HepG2 (cell line): ENCODE measurements at regions not wholly inside any gene's neighbourhood (a gene's known extent, or its start where the extent isn't known, plus 50 kb on each side); places are given as distances from the start of the nearest gene placed in this dataset.

Experiments
- ATAC-seq: fragments of 200-7000 bp; cut with Tn5 transposase; 3 replicates; pipeline ENCODE4 v1.9.1; 2020; ENCODE audit warnings: mild to moderate bottlenecking, moderate library complexity
- BruUV-seq: library from RNA; stranded (reverse); fragments of 400-500 nt; replicated peaks from 2 replicates; lab custom pipeline; 2021; lab: Mats Ljungman, UMichigan
- CTCF ChIA-PET: fragments of 300-600 bp; formaldehyde crosslinking; extraction: SDS; loops from one replicate; lab custom pipeline; 2021; ENCODE audit warnings: low total read pairs, inconsistent platforms, low intra/inter-chr PET ratio; lab: Yijun Ruan, JAX
- POLR2A ChIA-PET: fragments of 350-600 bp; sonication (Branson Sonifier 250); formaldehyde crosslinking; loops from one replicate; lab custom pipeline; 2020; ENCODE audit warnings: antibody characterized with exemption, inconsistent platforms; lab: Yijun Ruan, JAX
- DNase-seq: peaks from one replicate; pipeline ENCODE4 v3.0.0-alpha.2; 2015; ENCODE audit warnings: low spot score
- FAIRE-seq: peaks from 3 replicates; lab custom pipeline; 2011; peaks lifted over from hg19 to GRCh38; lab: Jason Lieb, UNC
- H2AFZ ChIP-seq: one replicate; pipeline ENCODE4 v1.6.1; 2011; ENCODE audit warnings: low read length, inconsistent platforms
- H3K27ac ChIP-seq: fragments of 300-600 bp; 3 replicates; pipeline ENCODE4 v1.8.0; 2011; ENCODE audit warnings: mixed run types, mild to moderate bottlenecking, mixed read lengths, low read length, inconsistent platforms; ENCODE audit not compliant: insufficient read depth; ENCODE audit errors: extremely low read length
- H3K27me3 ChIP-seq, 2 experiments: fragments of 200-600 bp in 1 of 2; 2 replicates in 1 of 2; 3 replicates in 1 of 2; pipeline versions ENCODE4 v1.6.0 to v1.8.0; 2011; ENCODE audit warnings: low read length in 2 of 2, mild to moderate bottlenecking in 2 of 2, moderate library complexity in 2 of 2, inconsistent platforms in 1 of 2; ENCODE audit not compliant: insufficient read depth in 2 of 2, control insufficient read depth in 1 of 2
- H3K36me3 ChIP-seq, 2 experiments: fragments of 200-600 bp in 1 of 2; replicated peaks in 1 of 2; 2 replicates in 1 of 2; 3 replicates in 1 of 2; pipeline versions ENCODE4 v1.5.1 to v1.8.0; 2011; ENCODE audit warnings: low read length in 2 of 2, inconsistent platforms in 1 of 2; ENCODE audit not compliant: insufficient read depth in 2 of 2, control insufficient read depth in 1 of 2
- H3K4me1 ChIP-seq: 2 replicates; pipeline ENCODE4 v1.5.1; 2012; ENCODE audit warnings: low read length, inconsistent platforms; ENCODE audit not compliant: insufficient read depth
- H3K4me2 ChIP-seq: 2 replicates; pipeline ENCODE4 v1.6.0; 2011; ENCODE audit warnings: low read depth, low read length, inconsistent platforms
- H3K4me3 ChIP-seq, 3 experiments: fragments of 200-600 bp in 1 of 3; sonication (generic), shearing (Covaris generic) in 1 of 3; replicated peaks in 1 of 3; 2 replicates each; pipeline ENCODE4 v1.5.1; 2011 to 2016; ENCODE audit warnings: low read length in 3 of 3, inconsistent platforms in 2 of 3, low read depth in 2 of 3, mild to moderate bottlenecking in 2 of 3, control low read depth in 1 of 3, mixed read lengths in 1 of 3; ENCODE audit not compliant: insufficient read depth in 1 of 3
- H3K79me2 ChIP-seq: one replicate; pipeline ENCODE4 v1.6.1; 2011; ENCODE audit warnings: low read length, inconsistent platforms; ENCODE audit not compliant: insufficient read depth
- H3K9ac ChIP-seq: 2 replicates; pipeline ENCODE4 v1.6.0; 2011; ENCODE audit warnings: mild to moderate bottlenecking, low read depth, low read length, inconsistent platforms; ENCODE audit not compliant: insufficient read depth
- H3K9me3 ChIP-seq: 2 replicates; pipeline ENCODE4 v1.5.1; 2012; ENCODE audit warnings: mild to moderate bottlenecking, low read length
- H4K20me1 ChIP-seq: 2 replicates; pipeline ENCODE4 v1.6.0; 2011; ENCODE audit warnings: inconsistent platforms, mild to moderate bottlenecking, low read length, moderate library complexity; ENCODE audit not compliant: insufficient read depth
- BRF2 ChIP-seq: sonication (generic); formaldehyde crosslinking; IDR thresholded peaks from 2 replicates; pipeline ENCODE4 v1.8.1; 2022; ENCODE audit warnings: mild to moderate bottlenecking, missing genetic modification reagents
- CHD2 ChIP-seq: IDR thresholded peaks from 2 replicates; pipeline ENCODE4 v1.6.1; 2011; ENCODE audit warnings: low read depth, low read length, improper control_type of control experiment
- FOXP4 ChIP-seq: sonication (generic); formaldehyde crosslinking; IDR thresholded peaks from 2 replicates; pipeline ENCODE4 v1.4.0; 2020; ENCODE audit warnings: missing genetic modification reagents
- GTF3A ChIP-seq: sonication (generic); formaldehyde crosslinking; conservative IDR thresholded peaks from 2 replicates; pipeline ENCODE4 v1.4.0; 2020; ENCODE audit warnings: mild to moderate bottlenecking, missing genetic modification reagents
- HMGA1 ChIP-seq: sonication (generic); formaldehyde crosslinking; conservative IDR thresholded peaks from 2 replicates; pipeline ENCODE4 v1.4.0; 2020; ENCODE audit warnings: missing genetic modification reagents
- HOMEZ ChIP-seq: IDR thresholded peaks from 2 replicates; pipeline ENCODE4 v1.6.1; 2016; ENCODE audit warnings: low read depth
- NR2F1 ChIP-seq, 2 experiments: fragments of 450-650 bp in 1 of 2; formaldehyde crosslinking in 1 of 2; IDR thresholded peaks; 2 replicates each; pipeline versions ENCODE4 v1.5.0 to v1.6.1; 2016 to 2020; ENCODE audit warnings: mild to moderate bottlenecking in 1 of 2, missing compliant biosample characterization in 1 of 2, missing genetic modification reagents in 1 of 2, moderate library complexity in 1 of 2
- PAF1 ChIP-seq: IDR thresholded peaks from 2 replicates; pipeline ENCODE4 v1.6.1; 2016; ENCODE audit warnings: missing genetic modification reagents, missing compliant biosample characterization
- POLR2G ChIP-seq: fragments of 200-400 bp; formaldehyde crosslinking; IDR thresholded peaks from 2 replicates; pipeline ENCODE4 v1.6.1; 2018; ENCODE audit warnings: mild to moderate bottlenecking, low read depth, low read length, moderate library complexity
- SIX4 ChIP-seq: sonication (generic); formaldehyde crosslinking; IDR thresholded peaks from 2 replicates; pipeline ENCODE4 v1.4.0; 2020; ENCODE audit warnings: missing genetic modification reagents
- ZNF513 ChIP-seq: sonication (generic); formaldehyde crosslinking; conservative IDR thresholded peaks from 2 replicates; pipeline ENCODE4 v1.5.0; 2020; ENCODE audit warnings: missing genetic modification reagents
- ZNF7 ChIP-seq: IDR thresholded peaks from 2 replicates; pipeline ENCODE4 v1.6.1; 2016; ENCODE audit warnings: missing biosample characterization, missing genetic modification reagents
- ZNF788 ChIP-seq: sonication (generic); formaldehyde crosslinking; IDR thresholded peaks from 2 replicates; pipeline ENCODE4 v1.5.0; 2020; ENCODE audit warnings: mild to moderate bottlenecking, missing genetic modification reagents, borderline replicate concordance
- ZNF790 ChIP-seq: sonication (generic); formaldehyde crosslinking; IDR thresholded peaks from 2 replicates; pipeline ENCODE4 v1.8.0; 2022; ENCODE audit warnings: missing genetic modification reagents, mild to moderate bottlenecking, borderline replicate concordance
- ZZZ3 ChIP-seq: sonication (generic); formaldehyde crosslinking; IDR thresholded peaks from 2 replicates; pipeline ENCODE4 v1.4.0; 2020; ENCODE audit warnings: missing genetic modification reagents, mild to moderate bottlenecking, borderline replicate concordance
- WGBS: methylation state at CpG from one replicate; pipeline ENCODE4 v1.1.6; 2017; ENCODE audit warnings: low lambda C conversion rate; 5-methylcytosine and 5-hydroxymethylcytosine counted together
- in situ Hi-C: cut with HindIII; loops from 2 replicates; pipeline ENCODE4 v1.10.0; 2017; ENCODE audit warnings: low pct_unique_long_range_greater_than_20kb; ENCODE audit not compliant: extremely low pct_ligation_motif_present
- intact Hi-C: fragments of 100-400 bp; cut with micrococcal nuclease; formaldehyde crosslinking; loops from one replicate; pipeline ENCODE4 v1.10.0; 2022; ENCODE audit not compliant: unreplicated experiment

- no peak for DNase-seq
- TF ChIP-seq PAF1 (no peak), ZNF790 (CRISPR knock-in tag) (no peak), HMGA1 (CRISPR knock-in tag) (no peak), CHD2 (no peak), SIX4 (CRISPR knock-in tag) (no peak), FOXP4 (CRISPR knock-in tag) (no peak), BRF2 (CRISPR knock-in tag) (no peak), HOMEZ (CRISPR knock-in tag) (no peak), NR2F1 (CRISPR knock-in tag; IDR thresholded peaks at IDR 0.05) (no peak), GTF3A (CRISPR knock-in tag) (no peak), POLR2G (no peak), ZNF513 (no peak), ZNF788 (CRISPR knock-in tag) (no peak), ZNF7 (no peak), ZZZ3 (CRISPR knock-in tag) (no peak)
- no peak overlapping the region for H2AFZ ChIP-seq
- no peaks in the 10 kb centered on the region for H3K9me3 ChIP-seq
- POLR2A ChIA-PET: no interaction called here
- H3K9ac ChIP-seq: no peak overlapping the region
- H3K4me2 ChIP-seq: no peak overlapping the region
- H4K20me1 ChIP-seq: no peaks in the 10 kb centered on the region
- H3K27ac ChIP-seq: no peak overlapping the region
- peaks cover 0 to 4% of the 10 kb centered on the region in 2 experiments; a peak in 1 of 5 replicates for H3K27me3 ChIP-seq
- H3K79me2 ChIP-seq: no peaks in the 10 kb centered on the region
- intact Hi-C loops: no loop called here
- no peak for ATAC-seq
- H3K4me3 ChIP-seq: no peak overlapping the region
- CTCF ChIA-PET: no interaction called here
- H3K36me3 ChIP-seq: no peaks in the 10 kb centered on the region
- no CpG with 5 or more reads among the region's 1 CpG for WGBS
- no peaks in the 10 kb centered on the region for H3K4me1 ChIP-seq
- BruUV-seq: no TSS peak
- FAIRE-seq: no peak
- in situ Hi-C loops: no loop called here
Observed at GRCh38 chr12:5160827-5161226, 117.1 kb downstream of the KCNA5 start.
